ENCODE measurements at regions not wholly inside any gene's neighbourhood (a gene's known extent, or its start where the extent isn't known, plus 50 kb on each side); places are given as distances from the start of the nearest gene placed in this dataset.

DNA sequence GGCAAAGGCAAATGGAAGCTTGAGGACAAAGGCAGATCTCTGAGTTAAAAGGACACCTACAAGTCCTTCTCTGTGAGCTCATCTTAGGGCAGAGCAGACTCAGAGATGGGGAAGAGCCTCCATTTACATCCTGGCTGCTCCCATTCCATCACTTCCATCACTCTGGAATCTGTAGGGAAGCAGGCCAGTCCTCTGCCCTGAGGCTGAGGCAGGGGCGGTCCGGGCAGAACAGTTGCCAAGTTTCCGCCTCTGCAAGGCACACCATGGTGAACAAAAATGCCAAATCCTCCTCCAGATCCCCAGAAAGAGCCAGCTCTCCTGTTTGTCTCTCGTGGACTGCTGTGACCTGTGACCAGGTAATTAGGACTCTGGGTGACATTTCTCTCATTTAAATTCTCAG lies 209.6 kb upstream of the SSTR4 start:
- no peaks in the 10 kb centered on the region for H3K36me3 Mint-ChIP-seq (ENCODE audit: low read depth)
- DNase-seq, result no peak

DNA sequence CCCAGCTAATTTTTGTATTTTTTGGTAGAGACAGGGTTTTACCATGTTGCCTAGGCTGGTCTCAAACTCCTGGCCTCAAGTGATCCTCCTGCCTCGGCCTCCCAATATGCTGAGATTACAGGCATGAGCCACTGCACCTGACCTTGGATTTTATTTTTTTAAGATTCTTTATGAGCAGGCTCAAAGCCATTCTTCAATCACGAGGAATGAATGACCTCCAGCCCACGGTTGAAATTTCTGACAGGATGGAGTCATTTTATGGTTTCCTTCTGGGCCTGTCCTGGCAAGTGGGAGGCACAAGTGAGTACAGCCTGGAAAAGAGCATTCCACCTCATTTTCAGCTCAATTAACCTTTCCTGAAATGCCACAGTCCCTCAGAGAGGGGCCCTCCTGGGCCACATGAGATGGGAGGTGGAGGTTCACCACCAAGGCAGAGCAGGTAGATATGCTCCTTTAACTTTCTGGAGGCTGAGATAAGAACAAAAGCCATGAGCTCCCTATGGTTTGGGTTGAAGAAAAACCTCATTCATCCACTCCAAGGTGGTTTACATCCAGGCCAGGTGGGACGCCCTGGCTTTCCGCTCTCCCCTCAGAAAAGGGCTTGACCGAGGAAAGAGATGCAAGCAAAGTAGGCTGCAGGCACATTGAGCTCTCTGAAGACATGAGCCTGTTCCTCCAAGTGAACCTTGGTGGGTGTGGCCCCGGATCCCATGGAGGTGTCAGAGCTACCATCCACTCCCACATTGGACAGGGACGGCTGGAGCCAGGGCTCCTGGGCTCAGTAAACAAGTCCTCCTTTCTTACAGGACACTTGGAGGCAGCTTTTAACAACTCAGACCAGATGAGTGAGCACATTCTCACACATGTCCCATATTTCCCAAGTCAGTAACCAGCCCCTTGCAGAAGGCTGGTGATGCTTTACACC lies 208.5 kb upstream of the SSTR4 start:
- TF ChIP-seq, protein P1, sequence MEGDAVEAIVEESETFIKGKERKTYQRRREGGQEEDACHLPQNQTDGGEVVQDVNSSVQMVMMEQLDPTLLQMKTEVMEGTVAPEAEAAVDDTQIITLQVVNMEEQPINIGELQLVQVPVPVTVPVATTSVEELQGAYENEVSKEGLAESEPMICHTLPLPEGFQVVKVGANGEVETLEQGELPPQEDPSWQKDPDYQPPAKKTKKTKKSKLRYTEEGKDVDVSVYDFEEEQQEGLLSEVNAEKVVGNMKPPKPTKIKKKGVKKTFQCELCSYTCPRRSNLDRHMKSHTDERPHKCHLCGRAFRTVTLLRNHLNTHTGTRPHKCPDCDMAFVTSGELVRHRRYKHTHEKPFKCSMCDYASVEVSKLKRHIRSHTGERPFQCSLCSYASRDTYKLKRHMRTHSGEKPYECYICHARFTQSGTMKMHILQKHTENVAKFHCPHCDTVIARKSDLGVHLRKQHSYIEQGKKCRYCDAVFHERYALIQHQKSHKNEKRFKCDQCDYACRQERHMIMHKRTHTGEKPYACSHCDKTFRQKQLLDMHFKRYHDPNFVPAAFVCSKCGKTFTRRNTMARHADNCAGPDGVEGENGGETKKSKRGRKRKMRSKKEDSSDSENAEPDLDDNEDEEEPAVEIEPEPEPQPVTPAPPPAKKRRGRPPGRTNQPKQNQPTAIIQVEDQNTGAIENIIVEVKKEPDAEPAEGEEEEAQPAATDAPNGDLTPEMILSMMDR (IDR thresholded peaks at IDR 0.05), result no peak
- POLR2A ChIA-PET, result no interaction called here
- no peaks in the 10 kb centered on the region for H3K27me3 ChIP-seq (ENCODE audit: control insufficient read depth in 1 of 2, insufficient read depth in 2 of 2, low read length in 2 of 2)

More for the DNA sequence above, 209.6 kb upstream of the SSTR4 start:
- Mint-ChIP-seq H3K4me3 (no peak overlapping the region), H3K9me3 (no peaks in the 10 kb centered on the region), H3K27ac (no peak overlapping the region), H3K27me3 (no peaks in the 10 kb centered on the region), H3K4me1 (ENCODE audit: low read depth) (no peaks in the 10 kb centered on the region)
- TF ChIP-seq, protein P1 (IDR thresholded peaks at IDR 0.05), result no peak
- ATAC-seq (ENCODE audit: poor library complexity), result no peak
- H3K4me3 ChIP-seq (ENCODE audit: low read length), result no peak overlapping the region
- H3K4me1 ChIP-seq (ENCODE audit: insufficient read depth, low read length), result no peaks in the 10 kb centered on the region
- intact Hi-C loops (cut with DNase I, micrococcal nuclease), result no loop called here
- ChIA-PET CTCF (no interaction called here), POLR2A (no interaction called here)
- H3K36me3 ChIP-seq (ENCODE audit: insufficient read depth, low read length), result no peaks in the 10 kb centered on the region
- H3K9me3 ChIP-seq (ENCODE audit: control insufficient read depth in 1 of 2, insufficient read depth in 1 of 2, low read length in 2 of 2), result peaks cover 0 to 15% of the 10 kb centered on the region in 2 experiments
- no peaks in the 10 kb centered on the region for H3K27me3 ChIP-seq (ENCODE audit: control insufficient read depth in 1 of 2, insufficient read depth in 2 of 2, low read length in 2 of 2)
- no peak overlapping the region for H3K27ac ChIP-seq (ENCODE audit: low read depth in 1 of 2, low read length in 2 of 2)

DNA sequence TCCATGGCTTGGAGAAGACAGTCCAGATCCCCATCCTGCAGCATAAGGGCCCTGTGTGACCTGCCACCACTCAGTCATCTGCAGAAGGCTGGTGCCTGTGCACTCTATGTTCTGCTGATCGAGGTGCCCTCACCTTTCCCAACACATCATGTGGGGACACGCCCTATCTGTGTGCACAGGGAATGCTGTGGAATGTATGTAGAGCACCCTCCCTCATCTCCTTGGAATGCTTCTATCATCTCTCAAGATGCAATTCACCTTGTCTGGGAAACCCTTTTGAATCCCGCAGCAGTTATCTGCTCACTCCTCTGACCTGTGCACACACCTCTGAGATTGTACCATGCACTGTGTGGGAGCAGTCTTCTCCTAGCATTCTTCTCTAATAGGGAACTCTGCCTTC lies 207.2 kb upstream of the SSTR4 start:
- Histone ChIP-seq H3K27me3 (ENCODE audit: control insufficient read depth in 1 of 2, insufficient read depth in 2 of 2, low read length in 2 of 2) (no peaks in the 10 kb centered on the region), H3K4me1 (ENCODE audit: insufficient read depth, low read length) (no peaks in the 10 kb centered on the region), H3K9me3 (ENCODE audit: control insufficient read depth in 1 of 2, insufficient read depth in 1 of 2, low read length in 2 of 2) (no peaks in the 10 kb centered on the region), H3K36me3 (ENCODE audit: insufficient read depth, low read length) (no peaks in the 10 kb centered on the region), H3K4me3 (ENCODE audit: low read length) (no peak overlapping the region), H3K27ac (ENCODE audit: low read depth in 1 of 2, low read length in 2 of 2) (no peak overlapping the region)
- ATAC-seq (ENCODE audit: poor library complexity) (no peak), DNase-seq (no peak)
- H3K4me1 Mint-ChIP-seq (ENCODE audit: low read depth), result no peaks in the 10 kb centered on the region
- no peak overlapping the region for H3K27ac Mint-ChIP-seq
- no peaks in the 10 kb centered on the region for H3K27me3 Mint-ChIP-seq
- no peak overlapping the region for H3K4me3 Mint-ChIP-seq
- ChIA-PET POLR2A (no interaction called here), CTCF (no interaction called here)
- no peaks in the 10 kb centered on the region for H3K36me3 Mint-ChIP-seq (ENCODE audit: low read depth)
- intact Hi-C loops (cut with DNase I, micrococcal nuclease), result no loop called here
- TF ChIP-seq, protein P1 (IDR thresholded peaks at IDR 0.05), result no peak
- peaks cover 2% of the 10 kb centered on the region for H3K9me3 Mint-ChIP-seq

More for the DNA sequence above, 208.5 kb upstream of the SSTR4 start:
- ATAC-seq (ENCODE audit: poor library complexity) (no peak), DNase-seq (no peak)
- Histone ChIP-seq H3K9me3 (ENCODE audit: control insufficient read depth in 1 of 2, insufficient read depth in 1 of 2, low read length in 2 of 2) (peaks cover 0 to 9% of the 10 kb centered on the region in 2 experiments), H3K4me3 (ENCODE audit: low read length) (no peak overlapping the region), H3K4me1 (ENCODE audit: insufficient read depth, low read length) (no peaks in the 10 kb centered on the region), H3K36me3 (ENCODE audit: insufficient read depth, low read length) (no peaks in the 10 kb centered on the region), H3K27ac (ENCODE audit: low read depth in 1 of 2, low read length in 2 of 2) (no peak overlapping the region)
- H3K4me3 Mint-ChIP-seq, result no peak overlapping the region
- H3K4me1 Mint-ChIP-seq (ENCODE audit: low read depth), result no peaks in the 10 kb centered on the region
- H3K27me3 Mint-ChIP-seq, result no peaks in the 10 kb centered on the region
- no peak overlapping the region for H3K27ac Mint-ChIP-seq
- H3K9me3 Mint-ChIP-seq, result no peaks in the 10 kb centered on the region
- no peaks in the 10 kb centered on the region for H3K36me3 Mint-ChIP-seq (ENCODE audit: low read depth)
- intact Hi-C loops (cut with DNase I, micrococcal nuclease), result no loop called here
- CTCF ChIA-PET, result no interaction called here

Measured in CD4-positive, alpha-beta T cell (primary cell).